MM.1S (cell line): ENCODE measurements at regions not wholly inside any gene's neighbourhood (a gene's known extent, or its start where the extent isn't known, plus 50 kb on each side); places are given as distances from the start of the nearest gene placed in this dataset.

ENCODE experiments used
- EZH2 ChIP-seq: fragments of 300-600 bp; sonication (generic); optimal IDR thresholded peaks from 2 replicates; pipeline ENCODE3; 2017; ENCODE audit warnings: low read depth, mild to moderate bottlenecking, antibody characterized with exemption, low read length, mixed read lengths
- EZH2phosphoT487 ChIP-seq: fragments of 300-600 bp; sonication (generic); IDR thresholded peaks from 2 replicates; pipeline ENCODE4 v1.6.1; 2018; ENCODE audit warnings: antibody characterized with exemption, low read length
- TF ChIP-seq, protein P1 (sequence below): fragments of 300-600 bp; sonication (generic); IDR thresholded peaks from 2 replicates; pipeline ENCODE4 v1.5.1; 2016; ENCODE audit warnings: antibody characterized with exemption, low read length, mixed read lengths

DNA sequence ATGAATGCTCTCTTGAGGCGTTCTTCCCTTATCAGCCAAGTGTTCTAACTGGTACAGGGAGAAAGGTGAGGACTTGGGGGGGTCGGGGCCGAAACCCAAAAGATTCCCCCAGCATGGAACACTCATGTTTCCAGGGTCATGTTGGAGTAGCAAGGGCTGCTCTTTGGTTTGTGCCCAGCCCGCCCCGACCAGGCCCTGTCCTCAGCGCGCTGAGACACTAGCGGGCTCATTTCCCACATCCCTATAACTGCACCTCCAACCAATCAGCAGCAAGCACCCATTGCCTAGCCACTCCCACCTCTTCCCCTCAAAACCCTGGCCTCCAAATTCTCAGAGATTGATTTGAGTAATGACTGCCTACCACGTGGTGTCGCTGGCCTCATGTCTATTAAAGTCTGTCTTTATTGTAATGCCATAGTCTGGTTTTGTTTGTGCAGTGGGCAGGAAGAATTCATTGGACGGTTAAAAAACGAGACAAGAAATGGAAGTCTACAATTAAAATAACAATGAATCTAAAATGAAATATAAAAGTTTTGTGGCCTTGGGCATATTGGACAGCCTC, 1928.4 kb downstream of the STIM2 start:
- TF ChIP-seq, protein P1, sequence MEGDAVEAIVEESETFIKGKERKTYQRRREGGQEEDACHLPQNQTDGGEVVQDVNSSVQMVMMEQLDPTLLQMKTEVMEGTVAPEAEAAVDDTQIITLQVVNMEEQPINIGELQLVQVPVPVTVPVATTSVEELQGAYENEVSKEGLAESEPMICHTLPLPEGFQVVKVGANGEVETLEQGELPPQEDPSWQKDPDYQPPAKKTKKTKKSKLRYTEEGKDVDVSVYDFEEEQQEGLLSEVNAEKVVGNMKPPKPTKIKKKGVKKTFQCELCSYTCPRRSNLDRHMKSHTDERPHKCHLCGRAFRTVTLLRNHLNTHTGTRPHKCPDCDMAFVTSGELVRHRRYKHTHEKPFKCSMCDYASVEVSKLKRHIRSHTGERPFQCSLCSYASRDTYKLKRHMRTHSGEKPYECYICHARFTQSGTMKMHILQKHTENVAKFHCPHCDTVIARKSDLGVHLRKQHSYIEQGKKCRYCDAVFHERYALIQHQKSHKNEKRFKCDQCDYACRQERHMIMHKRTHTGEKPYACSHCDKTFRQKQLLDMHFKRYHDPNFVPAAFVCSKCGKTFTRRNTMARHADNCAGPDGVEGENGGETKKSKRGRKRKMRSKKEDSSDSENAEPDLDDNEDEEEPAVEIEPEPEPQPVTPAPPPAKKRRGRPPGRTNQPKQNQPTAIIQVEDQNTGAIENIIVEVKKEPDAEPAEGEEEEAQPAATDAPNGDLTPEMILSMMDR, result no peak; the same call in 1 of the 2 replicates
- TF ChIP-seq EZH2phosphoT487 (no peak), EZH2 (no peak)
